ENCODE measurements at regions not wholly inside any gene's neighbourhood (a gene's known extent, or its start where the extent isn't known, plus 50 kb on each side); places are given as distances from the start of the nearest gene placed in this dataset.
A peak's percentile ranks its signal among the peaks of the same experiment; 100 is the strongest.

DNA sequence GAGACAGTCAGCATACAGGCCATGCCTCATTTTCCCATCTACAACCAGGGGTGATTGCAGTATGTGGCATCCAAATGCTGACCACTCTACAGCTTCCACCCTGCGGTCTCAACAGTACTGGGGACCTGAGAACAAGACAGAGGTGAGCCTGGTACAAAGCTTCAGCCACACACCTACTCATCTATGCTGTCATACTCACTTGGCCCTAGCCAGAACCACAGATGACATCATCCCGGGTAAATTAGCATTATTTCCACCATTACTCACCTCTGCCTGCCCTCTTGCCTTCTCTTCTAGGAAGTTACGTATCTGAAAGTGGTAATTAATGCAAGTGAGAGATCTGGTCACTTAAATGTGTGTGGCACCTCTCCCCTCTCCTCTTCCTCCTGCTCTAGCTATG lies 208.2 kb upstream of the ARL4C start:
- Histone ChIP-seq H2BK5ac (ENCODE audit: low read depth, low read length, poor library complexity) (no peak overlapping the region), H3K18ac (ENCODE audit: low read length) (no peak overlapping the region), H3K27ac (ENCODE audit: low read depth, low read length) (no peak overlapping the region), H3K9ac (ENCODE audit: low read length) (no peak overlapping the region), H3K36me3 (ENCODE audit: control insufficient read depth in 1 of 2, insufficient read depth in 2 of 2, low read length in 2 of 2) (no peaks in the 10 kb centered on the region), H2AK5ac (ENCODE audit: low read length) (no peak overlapping the region), H3K4me3 (ENCODE audit: low read depth, low read length) (no peak overlapping the region), H3K27me3 (ENCODE audit: insufficient read depth, low read length) (no peaks in the 10 kb centered on the region), H3K14ac (ENCODE audit: low read length) (no peak overlapping the region), H3K79me1 (ENCODE audit: low read length) (no peaks in the 10 kb centered on the region), H3K79me2 (ENCODE audit: control insufficient read depth, insufficient read depth, low read length, poor library complexity) (no peaks in the 10 kb centered on the region), H2BK12ac (ENCODE audit: low read length) (no peak overlapping the region), H3K9me3 (ENCODE audit: insufficient read depth, low read depth, low read length) (peaks cover 2% of the 10 kb centered on the region), H2BK120ac (ENCODE audit: insufficient read depth, low read length, poor library complexity) (no peak overlapping the region), H2AFZ (ENCODE audit: insufficient read depth, low read length, poor library complexity) (no peak overlapping the region), H3K4me2 (ENCODE audit: low read length) (no peak overlapping the region), H3K4ac (ENCODE audit: low read depth, low read length) (no peak overlapping the region), H4K8ac (ENCODE audit: low read depth, low read length) (no peak overlapping the region), H3K4me1 (ENCODE audit: control insufficient read depth in 1 of 2, insufficient read depth in 2 of 2, low read length in 2 of 2) (peaks cover 0 to 3% of the 10 kb centered on the region in 2 experiments), H4K91ac (ENCODE audit: low read depth, low read length) (no peak overlapping the region), H3K23ac (ENCODE audit: low read length) (no peak overlapping the region), H4K12ac (ENCODE audit: low read depth, low read length) (no peak overlapping the region)
- no CpG with 5 or more reads among the region's 3 CpGs for WGBS (ENCODE audit: extremely low coverage, insufficient coverage, insufficient read length)
- DNase-seq = peak; percentile 52 to 82

DNA sequence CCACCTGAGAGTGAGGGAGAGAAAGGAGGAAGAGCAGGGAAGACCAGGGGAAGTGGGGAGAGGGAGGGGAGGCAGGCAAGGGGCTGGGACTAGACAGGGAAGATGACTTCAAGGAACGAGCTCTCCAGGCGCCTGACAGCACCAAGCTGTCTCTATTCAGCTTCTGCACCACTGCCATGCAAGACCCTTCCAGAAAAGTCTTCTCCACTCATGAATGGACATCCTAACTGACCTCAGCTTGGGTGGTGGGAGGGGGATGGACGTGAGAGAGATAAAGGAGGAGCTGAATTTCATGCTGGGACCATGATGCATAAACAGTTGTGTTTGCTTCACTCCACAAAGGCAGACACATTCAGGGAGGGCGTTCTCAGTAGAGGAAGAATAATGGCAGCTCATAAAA lies 206.4 kb upstream of the ARL4C start:
- no peaks in the 10 kb centered on the region for H3K27me3 ChIP-seq (ENCODE audit: insufficient read depth, low read length)
- H3K4ac ChIP-seq (ENCODE audit: low read depth, low read length) = no peak overlapping the region
- no peak overlapping the region for H4K12ac ChIP-seq (ENCODE audit: low read depth, low read length)
- H3K79me2 ChIP-seq (ENCODE audit: control insufficient read depth, insufficient read depth, low read length, poor library complexity) = no peaks in the 10 kb centered on the region
- no peak overlapping the region for H4K91ac ChIP-seq (ENCODE audit: low read depth, low read length)
- no CpG with 5 or more reads among the region's 4 CpGs for WGBS (ENCODE audit: extremely low coverage, insufficient coverage, insufficient read length)
- peaks cover 5% of the 10 kb centered on the region for H3K9me3 ChIP-seq (ENCODE audit: insufficient read depth, low read depth, low read length)
- H3K4me2 ChIP-seq (ENCODE audit: low read length) = no peak overlapping the region
- no peaks in the 10 kb centered on the region for H3K79me1 ChIP-seq (ENCODE audit: low read length)
- H3K27ac ChIP-seq (ENCODE audit: low read depth, low read length) = no peak overlapping the region
- no peak overlapping the region for H3K14ac ChIP-seq (ENCODE audit: low read length)
- H3K36me3 ChIP-seq (ENCODE audit: control insufficient read depth in 1 of 2, insufficient read depth in 2 of 2, low read length in 2 of 2) = no peaks in the 10 kb centered on the region
- H2BK12ac ChIP-seq (ENCODE audit: low read length) = no peak overlapping the region
- H3K18ac ChIP-seq (ENCODE audit: low read length) = no peak overlapping the region
- H3K9ac ChIP-seq (ENCODE audit: low read length) = no peak overlapping the region
- H2BK120ac ChIP-seq (ENCODE audit: insufficient read depth, low read length, poor library complexity) = no peak overlapping the region
- H2AFZ ChIP-seq (ENCODE audit: insufficient read depth, low read length, poor library complexity) = no peak overlapping the region
- peaks cover 0 to 3% of the 10 kb centered on the region in 2 experiments for H3K4me1 ChIP-seq (ENCODE audit: control insufficient read depth in 1 of 2, insufficient read depth in 2 of 2, low read length in 2 of 2)
- no peak overlapping the region for H2AK5ac ChIP-seq (ENCODE audit: low read length)
- no peak overlapping the region for H2BK5ac ChIP-seq (ENCODE audit: low read depth, low read length, poor library complexity)
- H3K4me3 ChIP-seq (ENCODE audit: low read depth, low read length) = no peak overlapping the region
- no peak overlapping the region for H3K23ac ChIP-seq (ENCODE audit: low read length)
- no peak for DNase-seq
- no peak overlapping the region for H4K8ac ChIP-seq (ENCODE audit: low read depth, low read length)

DNA sequence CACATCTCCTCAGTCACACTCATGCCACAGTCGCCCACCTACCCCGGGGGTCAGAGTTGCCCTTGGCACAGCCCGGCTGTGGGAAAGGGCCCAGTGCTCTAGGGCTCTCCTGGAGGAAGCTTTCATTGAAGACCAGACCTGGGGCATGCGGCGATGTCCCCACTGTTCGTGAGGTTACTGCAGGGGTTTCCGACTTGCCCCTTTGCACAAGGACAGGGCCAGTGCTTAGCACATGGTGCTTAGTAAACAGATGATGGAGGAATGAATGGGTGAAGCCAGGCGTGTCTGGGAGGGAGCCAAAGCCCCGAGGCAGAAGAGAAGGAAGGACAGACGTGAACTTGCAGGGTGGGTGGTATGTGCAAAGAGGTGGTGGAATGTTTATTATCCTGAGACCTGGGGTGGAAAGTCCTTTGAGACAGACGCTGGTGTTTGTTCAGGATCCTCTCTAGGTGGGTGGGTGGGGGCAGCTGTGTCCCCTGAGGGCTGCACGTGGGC lies 205.9 kb upstream of the ARL4C start:
- H3K36me3 ChIP-seq (ENCODE audit: control insufficient read depth in 1 of 2, insufficient read depth in 2 of 2, low read length in 2 of 2) = no peaks in the 10 kb centered on the region
- no peaks in the 10 kb centered on the region for H3K79me1 ChIP-seq (ENCODE audit: low read length)
- peaks cover 5% of the 10 kb centered on the region for H3K9me3 ChIP-seq (ENCODE audit: insufficient read depth, low read depth, low read length)
- no peaks in the 10 kb centered on the region for H3K27me3 ChIP-seq (ENCODE audit: insufficient read depth, low read length)
- no peak overlapping the region for H3K27ac ChIP-seq (ENCODE audit: low read depth, low read length)
- H2BK5ac ChIP-seq (ENCODE audit: low read depth, low read length, poor library complexity) = no peak overlapping the region
- H3K14ac ChIP-seq (ENCODE audit: low read length) = no peak overlapping the region
- no peaks in the 10 kb centered on the region for H3K79me2 ChIP-seq (ENCODE audit: control insufficient read depth, insufficient read depth, low read length, poor library complexity)
- H2BK120ac ChIP-seq (ENCODE audit: insufficient read depth, low read length, poor library complexity) = no peak overlapping the region
- no peak overlapping the region for H3K4ac ChIP-seq (ENCODE audit: low read depth, low read length)
- H2AFZ ChIP-seq (ENCODE audit: insufficient read depth, low read length, poor library complexity) = no peak overlapping the region
- H3K9ac ChIP-seq (ENCODE audit: low read length) = no peak overlapping the region
- no peak overlapping the region for H4K12ac ChIP-seq (ENCODE audit: low read depth, low read length)
- no peak overlapping the region for H4K8ac ChIP-seq (ENCODE audit: low read depth, low read length)
- peak in 1 of 2 donors; percentile 50 for DNase-seq
- H4K91ac ChIP-seq (ENCODE audit: low read depth, low read length) = no peak overlapping the region
- WGBS (ENCODE audit: extremely low coverage, insufficient coverage, insufficient read length) = no CpG with 5 or more reads among the region's 12 CpGs
- no peak overlapping the region for H3K4me2 ChIP-seq (ENCODE audit: low read length)
- no peak overlapping the region for H2BK12ac ChIP-seq (ENCODE audit: low read length)
- H3K4me1 ChIP-seq (ENCODE audit: control insufficient read depth in 1 of 2, insufficient read depth in 2 of 2, low read length in 2 of 2) = peaks cover 0 to 3% of the 10 kb centered on the region in 2 experiments
- H3K23ac ChIP-seq (ENCODE audit: low read length) = no peak overlapping the region
- no peak overlapping the region for H2AK5ac ChIP-seq (ENCODE audit: low read length)
- no peak overlapping the region for H3K4me3 ChIP-seq (ENCODE audit: low read depth, low read length)
- H3K18ac ChIP-seq (ENCODE audit: low read length) = no peak overlapping the region

DNA sequence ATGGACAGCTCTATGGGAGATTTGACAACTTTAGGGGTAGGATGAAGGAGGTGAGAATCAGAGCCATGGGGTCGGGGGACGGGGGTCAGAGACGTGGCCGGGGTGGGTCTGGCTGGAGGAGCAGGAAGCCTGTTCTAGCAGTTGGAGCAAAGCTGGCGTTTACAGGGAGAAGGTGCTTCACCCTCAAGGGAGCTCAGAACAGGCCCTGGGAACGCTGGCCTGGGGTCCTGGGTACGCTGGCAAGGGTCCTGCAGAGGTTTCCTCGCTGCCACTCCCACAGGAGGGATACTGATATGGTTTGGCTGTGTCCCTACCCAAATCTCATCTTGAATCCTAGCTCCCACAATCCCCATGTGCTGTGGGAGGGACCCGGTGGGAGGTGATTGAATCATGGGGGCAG lies 205.0 kb upstream of the ARL4C start:
- Histone ChIP-seq H3K9me3 (ENCODE audit: insufficient read depth, low read depth, low read length) (peaks cover 9% of the 10 kb centered on the region), H3K18ac (ENCODE audit: low read length) (no peak overlapping the region), H3K9ac (ENCODE audit: low read length) (no peak overlapping the region), H3K79me1 (ENCODE audit: low read length) (no peaks in the 10 kb centered on the region), H2BK120ac (ENCODE audit: insufficient read depth, low read length, poor library complexity) (no peak overlapping the region), H4K12ac (ENCODE audit: low read depth, low read length) (no peak overlapping the region), H3K27me3 (ENCODE audit: insufficient read depth, low read length) (no peaks in the 10 kb centered on the region), H2AFZ (ENCODE audit: insufficient read depth, low read length, poor library complexity) (no peak overlapping the region), H3K14ac (ENCODE audit: low read length) (no peak overlapping the region), H3K4me2 (ENCODE audit: low read length) (no peak overlapping the region), H3K23ac (ENCODE audit: low read length) (no peak overlapping the region), H3K27ac (ENCODE audit: low read depth, low read length) (no peak overlapping the region), H3K4ac (ENCODE audit: low read depth, low read length) (no peak overlapping the region), H2BK5ac (ENCODE audit: low read depth, low read length, poor library complexity) (no peak overlapping the region), H4K8ac (ENCODE audit: low read depth, low read length) (no peak overlapping the region), H3K4me3 (ENCODE audit: low read depth, low read length) (no peak overlapping the region), H2AK5ac (ENCODE audit: low read length) (no peak overlapping the region), H3K4me1 (ENCODE audit: control insufficient read depth in 1 of 2, insufficient read depth in 2 of 2, low read length in 2 of 2) (peaks cover 0 to 3% of the 10 kb centered on the region in 2 experiments), H2BK12ac (ENCODE audit: low read length) (no peak overlapping the region), H3K36me3 (ENCODE audit: control insufficient read depth in 1 of 2, insufficient read depth in 2 of 2, low read length in 2 of 2) (peaks cover 0 to 2% of the 10 kb centered on the region in 2 experiments), H3K79me2 (ENCODE audit: control insufficient read depth, insufficient read depth, low read length, poor library complexity) (no peaks in the 10 kb centered on the region), H4K91ac (ENCODE audit: low read depth, low read length) (no peak overlapping the region)
- WGBS (ENCODE audit: extremely low coverage, insufficient coverage, insufficient read length) = no CpG with 5 or more reads among the region's 9 CpGs
- no peak for DNase-seq

All from trophoblast cell (in vitro differentiated cells and primary cell).